ENCODE measurements at regions not wholly inside any gene's neighbourhood (a gene's known extent, or its start where the extent isn't known, plus 50 kb on each side); places are given as distances from the start of the nearest gene placed in this dataset.
A peak's percentile ranks its signal among the peaks of the same experiment; 100 is the strongest.

DNA sequence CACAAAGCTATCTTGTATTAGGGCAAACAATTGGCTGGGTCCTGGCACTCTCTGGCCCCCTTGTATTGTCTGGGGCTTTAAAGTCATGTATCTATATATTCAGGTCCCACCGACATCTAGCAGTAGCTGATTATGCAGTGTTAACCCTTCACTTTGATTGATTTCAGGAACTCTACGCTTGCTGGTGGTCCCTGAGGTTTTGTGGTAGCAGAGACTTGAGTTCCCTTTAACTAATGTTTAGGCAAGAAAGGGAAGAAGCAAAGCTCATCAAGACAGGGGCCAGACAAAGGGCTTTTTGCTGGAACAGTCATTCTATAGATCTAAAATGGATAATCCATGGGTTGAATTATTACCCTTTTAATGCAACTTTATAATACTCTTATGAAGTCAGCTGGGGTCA lies 95.3 kb upstream of the EPB41L3 start:
- Mint-ChIP-seq H3K36me3 (ENCODE audit: low read depth) (no peaks in the 10 kb centered on the region), H3K9me3 (no peaks in the 10 kb centered on the region), H3K27me3 (peaks cover 55% of the 10 kb centered on the region), H3K27ac (no peak overlapping the region), H3K4me1 (ENCODE audit: low read depth) (no peaks in the 10 kb centered on the region), H3K4me3 (no peak overlapping the region)
- Histone ChIP-seq H3K4me3 (ENCODE audit: low read length) (no peak overlapping the region), H3K27ac (ENCODE audit: low read depth in 1 of 2, low read length in 2 of 2) (no peak overlapping the region), H3K36me3 (ENCODE audit: insufficient read depth, low read length) (no peaks in the 10 kb centered on the region), H3K27me3 (ENCODE audit: control insufficient read depth in 1 of 2, insufficient read depth in 2 of 2, low read length in 2 of 2) (peaks cover 0 to 4% of the 10 kb centered on the region in 2 experiments), H3K9me3 (ENCODE audit: control insufficient read depth in 1 of 2, insufficient read depth in 1 of 2, low read length in 2 of 2) (no peaks in the 10 kb centered on the region), H3K4me1 (ENCODE audit: insufficient read depth, low read length) (no peaks in the 10 kb centered on the region)
- CTCF ChIA-PET: no interaction called here
- DNase-seq (no peak), ATAC-seq (ENCODE audit: poor library complexity) (no peak)
- TF ChIP-seq, protein P1, sequence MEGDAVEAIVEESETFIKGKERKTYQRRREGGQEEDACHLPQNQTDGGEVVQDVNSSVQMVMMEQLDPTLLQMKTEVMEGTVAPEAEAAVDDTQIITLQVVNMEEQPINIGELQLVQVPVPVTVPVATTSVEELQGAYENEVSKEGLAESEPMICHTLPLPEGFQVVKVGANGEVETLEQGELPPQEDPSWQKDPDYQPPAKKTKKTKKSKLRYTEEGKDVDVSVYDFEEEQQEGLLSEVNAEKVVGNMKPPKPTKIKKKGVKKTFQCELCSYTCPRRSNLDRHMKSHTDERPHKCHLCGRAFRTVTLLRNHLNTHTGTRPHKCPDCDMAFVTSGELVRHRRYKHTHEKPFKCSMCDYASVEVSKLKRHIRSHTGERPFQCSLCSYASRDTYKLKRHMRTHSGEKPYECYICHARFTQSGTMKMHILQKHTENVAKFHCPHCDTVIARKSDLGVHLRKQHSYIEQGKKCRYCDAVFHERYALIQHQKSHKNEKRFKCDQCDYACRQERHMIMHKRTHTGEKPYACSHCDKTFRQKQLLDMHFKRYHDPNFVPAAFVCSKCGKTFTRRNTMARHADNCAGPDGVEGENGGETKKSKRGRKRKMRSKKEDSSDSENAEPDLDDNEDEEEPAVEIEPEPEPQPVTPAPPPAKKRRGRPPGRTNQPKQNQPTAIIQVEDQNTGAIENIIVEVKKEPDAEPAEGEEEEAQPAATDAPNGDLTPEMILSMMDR (IDR thresholded peaks at IDR 0.05): no peak
- POLR2A ChIA-PET: no interaction called here
- intact Hi-C loops (cut with DNase I, micrococcal nuclease): no loop called here

- Mint-ChIP-seq H3K27me3 (peaks cover 49% of the 10 kb centered on the region), H3K9me3 (no peaks in the 10 kb centered on the region), H3K4me1 (ENCODE audit: low read depth) (no peaks in the 10 kb centered on the region), H3K36me3 (ENCODE audit: low read depth) (no peaks in the 10 kb centered on the region), H3K27ac (no peak overlapping the region), H3K4me3 (no peak overlapping the region)
- TF ChIP-seq, protein P1 (IDR thresholded peaks at IDR 0.05): no peak
- POLR2A ChIA-PET: no interaction called here
- H3K4me3 ChIP-seq (ENCODE audit: low read length): no peak overlapping the region
- no peaks in the 10 kb centered on the region for H3K36me3 ChIP-seq (ENCODE audit: insufficient read depth, low read length)
- DNase-seq (no peak), ATAC-seq (ENCODE audit: poor library complexity) (no peak)
- CTCF ChIA-PET: no interaction called here
- peaks cover 23% of the 10 kb centered on the region for H3K4me1 ChIP-seq (ENCODE audit: insufficient read depth, low read length)
- H3K27ac ChIP-seq (ENCODE audit: low read depth in 1 of 2, low read length in 2 of 2): no peak overlapping the region
- peaks cover 25 to 30% of the 10 kb centered on the region in 2 experiments for H3K27me3 ChIP-seq (ENCODE audit: control insufficient read depth in 1 of 2, insufficient read depth in 2 of 2, low read length in 2 of 2)
- peaks cover 0 to 22% of the 10 kb centered on the region in 2 experiments for H3K9me3 ChIP-seq (ENCODE audit: control insufficient read depth in 1 of 2, insufficient read depth in 1 of 2, low read length in 2 of 2)
- intact Hi-C loops (cut with DNase I, micrococcal nuclease): no loop called here
These were observed 88.2 kb upstream of the EPB41L3 start for GRCh38 chr18:5632041-5632440.

- peaks cover 42% of the 10 kb centered on the region for H3K27me3 Mint-ChIP-seq
- H3K27me3 ChIP-seq (ENCODE audit: control insufficient read depth in 1 of 2, insufficient read depth in 2 of 2, low read length in 2 of 2): peaks cover 31 to 37% of the 10 kb centered on the region in 2 experiments
- peaks cover 0 to 22% of the 10 kb centered on the region in 2 experiments for H3K9me3 ChIP-seq (ENCODE audit: control insufficient read depth in 1 of 2, insufficient read depth in 1 of 2, low read length in 2 of 2)
- H3K4me1 ChIP-seq (ENCODE audit: insufficient read depth, low read length): peaks cover 23% of the 10 kb centered on the region
- H3K4me3 ChIP-seq (ENCODE audit: low read length): no peak overlapping the region
- peak overlapping the region; percentile 76 for H3K4me3 Mint-ChIP-seq
- intact Hi-C loops (cut with DNase I, micrococcal nuclease): no loop called here
- H3K27ac ChIP-seq (ENCODE audit: low read depth in 1 of 2, low read length in 2 of 2): no peak overlapping the region
- no peaks in the 10 kb centered on the region for H3K36me3 ChIP-seq (ENCODE audit: insufficient read depth, low read length)
- no peaks in the 10 kb centered on the region for H3K9me3 Mint-ChIP-seq
- ChIA-PET POLR2A (no interaction called here), CTCF (no interaction called here)
- no peak overlapping the region for H3K27ac Mint-ChIP-seq
- ATAC-seq (ENCODE audit: poor library complexity): no peak
- H3K36me3 Mint-ChIP-seq (ENCODE audit: low read depth): no peaks in the 10 kb centered on the region
- TF ChIP-seq, protein P1 (IDR thresholded peaks at IDR 0.05): no peak
- no peaks in the 10 kb centered on the region for H3K4me1 Mint-ChIP-seq (ENCODE audit: low read depth)
- no peak for DNase-seq
These were observed 87.2 kb upstream of the EPB41L3 start for GRCh38 chr18:5630900-5631413.
